ENCODE measurements at regions not wholly inside any gene's neighbourhood (a gene's known extent, or its start where the extent isn't known, plus 50 kb on each side); places are given as distances from the start of the nearest gene placed in this dataset.

GRCh38 chr7:149565096-149565382 is 67.4 kb upstream of the ZNF746 start (continued):
- no peak for TF ChIP-seq ZBTB34 (CRISPR knock-in tag; IDR thresholded peaks at IDR 0.05)

GRCh38 chr7:149564340-149565095 is 66.9 kb upstream of the ZNF746 start:
- ChIA-PET POLR2A (no interaction called here), CTCF (ENCODE audit: low intra/inter-chr PET ratio, low total read pairs) (no interaction called here)
- no peak overlapping the region for H3K27ac ChIP-seq (ENCODE audit: extremely low read length, insufficient read depth, low read length)
- DNase-seq (ENCODE audit: low spot score) (no peak), FAIRE-seq (no peak), ATAC-seq (no peak)
- no peak overlapping the region for H3K4me2 ChIP-seq (ENCODE audit: low read depth, low read length)
- WGBS (ENCODE audit: low lambda C conversion rate), result 100% methylated on average over 4 of the region's 4 CpGs
- no peak overlapping the region for H3K9ac ChIP-seq (ENCODE audit: insufficient read depth, low read depth, low read length)
- no peaks in the 10 kb centered on the region for H3K4me1 ChIP-seq (ENCODE audit: insufficient read depth, low read length)
- H4K20me1 ChIP-seq (ENCODE audit: insufficient read depth, low read length), result no peaks in the 10 kb centered on the region
- no peaks in the 10 kb centered on the region for H3K79me2 ChIP-seq (ENCODE audit: insufficient read depth, low read length)
- H3K9me3 ChIP-seq (ENCODE audit: low read length), result no peaks in the 10 kb centered on the region; the same call in 1 of the 2 replicates
- no TSS peak for BruUV-seq (replicated peaks)
- in situ Hi-C loops (cut with HindIII; ENCODE audit: extremely low pct_ligation_motif_present, low pct_unique_long_range_greater_than_20kb) (no loop called here), intact Hi-C loops (cut with micrococcal nuclease; ENCODE audit: unreplicated experiment) (no loop called here)
- no peak overlapping the region for H2AFZ ChIP-seq (ENCODE audit: low read length)
- TF ChIP-seq SOX13 (IDR thresholded peaks at IDR 0.05) (no peak), SOX13 (CRISPR knock-in tag; conservative IDR thresholded peaks at IDR 0.05 in 1 of 2, IDR thresholded peaks at IDR 0.05 in 1 of 2) (peak in 1 of 2 experiments; percentile 42; a peak in 2 of 4 replicates), ZSCAN29 (CRISPR knock-in tag; conservative IDR thresholded peaks at IDR 0.05) (no peak)
- peaks cover 0 to 34% of the 10 kb centered on the region in 2 experiments; a peak in 4 of 5 replicates for H3K36me3 ChIP-seq (replicated peaks in 1 of 2; ENCODE audit: control insufficient read depth in 1 of 2, insufficient read depth in 2 of 2, low read length in 2 of 2)
- no peak overlapping the region for H3K4me3 ChIP-seq (replicated peaks in 1 of 3; ENCODE audit: insufficient read depth in 1 of 3, low read depth in 2 of 3, low read length in 3 of 3)
- H3K27me3 ChIP-seq (ENCODE audit: control insufficient read depth in 1 of 2, insufficient read depth in 2 of 2, low read length in 2 of 2), result no peaks in the 10 kb centered on the region

- Histone ChIP-seq H4K20me1 (ENCODE audit: insufficient read depth, low read length) (no peaks in the 10 kb centered on the region), H2AFZ (ENCODE audit: low read length) (no peak overlapping the region), H3K9me3 (ENCODE audit: low read length) (no peaks in the 10 kb centered on the region), H3K36me3 (replicated peaks in 1 of 2; ENCODE audit: control insufficient read depth in 1 of 2, insufficient read depth in 2 of 2, low read length in 2 of 2) (peaks cover 3 to 43% of the 10 kb centered on the region in 2 experiments; a peak in 4 of 5 replicates), H3K4me1 (ENCODE audit: insufficient read depth, low read length) (no peaks in the 10 kb centered on the region), H3K27me3 (ENCODE audit: control insufficient read depth in 1 of 2, insufficient read depth in 2 of 2, low read length in 2 of 2) (no peaks in the 10 kb centered on the region), H3K9ac (ENCODE audit: insufficient read depth, low read depth, low read length) (no peak overlapping the region), H3K27ac (ENCODE audit: extremely low read length, insufficient read depth, low read length) (no peak overlapping the region), H3K79me2 (ENCODE audit: insufficient read depth, low read length) (no peaks in the 10 kb centered on the region), H3K4me2 (ENCODE audit: low read depth, low read length) (no peak overlapping the region), H3K4me3 (replicated peaks in 1 of 3; ENCODE audit: insufficient read depth in 1 of 3, low read depth in 2 of 3, low read length in 3 of 3) (no peak overlapping the region)
- DNase-seq (ENCODE audit: low spot score) (no peak), ATAC-seq (no peak), FAIRE-seq (no peak)
- WGBS (ENCODE audit: low lambda C conversion rate), result 94% methylated on average over 4 of the region's 4 CpGs
- POLR2A ChIA-PET, result no interaction called here
- in situ Hi-C loops (cut with HindIII; ENCODE audit: extremely low pct_ligation_motif_present, low pct_unique_long_range_greater_than_20kb) (no loop called here), intact Hi-C loops (cut with micrococcal nuclease; ENCODE audit: unreplicated experiment) (no loop called here)
- BruUV-seq (replicated peaks), result no TSS peak
- TF ChIP-seq CCDC6 (CRISPR knock-in tag; IDR thresholded peaks at IDR 0.05), result no peak
- TF ChIP-seq EEA1 (CRISPR knock-in tag; IDR thresholded peaks at IDR 0.05; ENCODE audit: borderline replicate concordance), result no peak
- peak in 1 of 2 experiments; percentile 6; a peak in 1 of 4 replicates for TF ChIP-seq MAFK (conservative IDR thresholded peaks at IDR 0.05 in 1 of 2, IDR thresholded peaks at IDR 0.05 in 1 of 2; ENCODE audit: low read length in 2 of 2)
- CTCF ChIA-PET (ENCODE audit: low intra/inter-chr PET ratio, low total read pairs), result no interaction called here
These were observed 65.0 kb upstream of the ZNF746 start for GRCh38 chr7:149562602-149563001.

All from HepG2 (cell line).